PC-3 (cell line): ENCODE measurements at regions not wholly inside any gene's neighbourhood (a gene's known extent, or its start where the extent isn't known, plus 50 kb on each side); places are given as distances from the start of the nearest gene placed in this dataset.

Source experiments
- ATAC-seq: fragments of 200-7000 bp; cut with Tn5 transposase; 2 replicates; pipeline ENCODE4 v1.9.1; 2020; ENCODE audit warnings: mild to moderate bottlenecking, moderate library complexity
- BruUV-seq: library from RNA; stranded (reverse); fragments of 400-500 nt; replicated peaks from 2 replicates; lab custom pipeline; 2021; lab: Mats Ljungman, UMichigan
- CTCF ChIA-PET: fragments of 300-600 bp; sonication (Branson Sonifier 250); formaldehyde crosslinking; loops from one replicate; lab custom pipeline; 2022; ENCODE audit warnings: antibody characterized with exemption; lab: Charles Lee
- POLR2A ChIA-PET: fragments of 300-600 bp; sonication (Branson Sonifier 250); formaldehyde crosslinking; loops from one replicate; lab custom pipeline; 2022; ENCODE audit warnings: antibody characterized with exemption; ENCODE audit not compliant: unreplicated experiment; lab: Charles Lee
- DNase-seq: peaks from one replicate; pipeline ENCODE4 v3.0.0-alpha.2; 2015
- H2AFZ ChIP-seq: fragments of 300-600 bp; sonication (generic); 2 replicates; pipeline ENCODE4 v1.6.0; 2016; ENCODE audit warnings: antibody characterized with exemption, low read length
- H3F3A ChIP-seq: fragments of 300-600 bp; sonication (generic); one replicate; pipeline ENCODE4 v1.6.0; 2017; ENCODE audit warnings: antibody characterized with exemption, low read length, control low read depth, mild to moderate bottlenecking; ENCODE audit not compliant: unreplicated experiment
- H3K27ac ChIP-seq: fragments of 300-600 bp; sonication (generic); 2 replicates; pipeline ENCODE4 v1.5.1; 2016; ENCODE audit warnings: mild to moderate bottlenecking, low read length
- H3K27me3 ChIP-seq: fragments of 300-600 bp; sonication (generic); 2 replicates; pipeline ENCODE4 v1.6.1; 2016; ENCODE audit warnings: low read length, mixed read lengths
- H3K36me3 ChIP-seq: fragments of 300-600 bp; sonication (generic); 2 replicates; pipeline ENCODE4 v1.6.1; 2016; ENCODE audit warnings: low read depth, mixed run types, low read length, mixed read lengths
- H3K4me1 ChIP-seq: fragments of 300-600 bp; sonication (generic); 2 replicates; pipeline ENCODE4 v1.5.1; 2016; ENCODE audit warnings: low read length; ENCODE audit not compliant: insufficient read depth
- H3K4me2 ChIP-seq: fragments of 300-600 bp; sonication (generic); 2 replicates; pipeline ENCODE4 v1.6.0; 2016; ENCODE audit warnings: low read length
- H3K4me3 ChIP-seq: fragments of 300-600 bp; sonication (generic); 2 replicates; pipeline ENCODE4 v1.5.1; 2016; ENCODE audit warnings: mild to moderate bottlenecking, low read length, mixed read lengths
- H3K79me2 ChIP-seq: fragments of 300-600 bp; sonication (generic); 2 replicates; pipeline ENCODE4 v1.6.1; 2017; ENCODE audit warnings: low read length, mixed read lengths
- H3K9ac ChIP-seq: fragments of 300-600 bp; sonication (generic); 2 replicates; pipeline ENCODE4 v1.6.0; 2016; ENCODE audit warnings: mild to moderate bottlenecking, low read length
- H3K9me2 ChIP-seq: fragments of 300-600 bp; sonication (generic); replicated peaks from 2 replicates; pipeline ENCODE4 v1.6.1; 2016; ENCODE audit warnings: mixed run types, low read length, mixed read lengths
- H3K9me3 ChIP-seq: fragments of 300-600 bp; sonication (generic); 2 replicates; pipeline ENCODE4 v1.6.1; 2016; ENCODE audit warnings: low read length, mixed read lengths
- H4K20me1 ChIP-seq: fragments of 300-600 bp; sonication (generic); 2 replicates; pipeline ENCODE4 v1.6.1; 2016; ENCODE audit warnings: low read length, mixed read lengths
- EZH2 ChIP-seq: fragments of 300-600 bp; sonication (generic); IDR thresholded peaks from one replicate; pipeline ENCODE4 v1.6.1; 2017; ENCODE audit warnings: antibody characterized with exemption, mild to moderate bottlenecking, low read length; ENCODE audit not compliant: unreplicated experiment
- EZH2phosphoT487 ChIP-seq: fragments of 300-600 bp; sonication (generic); IDR thresholded peaks from 2 replicates; pipeline ENCODE4 v1.6.1; 2018; ENCODE audit warnings: mild to moderate bottlenecking, antibody characterized with exemption, low read length, borderline replicate concordance
- intact Hi-C: fragments of 100-400 bp; cut with micrococcal nuclease; formaldehyde crosslinking; loops from 2 replicates; pipeline ENCODE4 v1.9.0; 2023
- TF ChIP-seq, protein P1 (sequence below): fragments of 300-600 bp; sonication (generic); conservative IDR thresholded peaks from 2 replicates; pipeline ENCODE4 v1.5.1; 2017; ENCODE audit warnings: antibody characterized with exemption, low read depth, mild to moderate bottlenecking, low read length

DNA sequence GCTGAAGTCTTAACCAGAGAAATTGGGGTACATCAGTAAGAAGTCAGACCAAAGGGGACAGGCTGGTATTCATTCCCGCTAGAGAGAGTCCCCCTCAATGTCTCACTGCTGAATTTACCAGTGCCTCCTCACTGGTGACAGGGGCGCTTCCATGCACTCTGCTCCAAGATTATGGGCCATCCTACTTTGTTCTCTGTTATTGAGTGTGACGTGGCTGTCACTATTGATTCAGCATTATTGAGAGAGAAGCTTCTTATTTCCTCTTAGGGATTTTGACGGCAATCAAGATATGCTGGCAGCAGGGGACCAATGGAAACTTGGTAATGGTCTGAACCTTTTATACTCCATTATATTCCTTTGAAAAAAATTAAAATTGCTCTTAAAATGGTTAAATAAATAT lies 118.6 kb downstream of the SYF2 start:
- Histone ChIP-seq H3F3A (no peaks in the 10 kb centered on the region), H4K20me1 (no peaks in the 10 kb centered on the region), H3K79me2 (no peaks in the 10 kb centered on the region), H3K27me3 (no peaks in the 10 kb centered on the region), H3K4me3 (no peak overlapping the region), H3K27ac (no peak overlapping the region), H2AFZ (no peak overlapping the region), H3K4me2 (no peak overlapping the region), H3K9ac (no peak overlapping the region), H3K4me1 (no peaks in the 10 kb centered on the region), H3K36me3 (no peaks in the 10 kb centered on the region), H3K9me2 (no peaks in the 10 kb centered on the region), H3K9me3 (no peaks in the 10 kb centered on the region)
- CTCF ChIA-PET = no interaction called here
- BruUV-seq = no TSS peak
- ATAC-seq (no peak), DNase-seq (no peak)
- TF ChIP-seq EZH2phosphoT487 = no peak
- TF ChIP-seq EZH2 = no peak
- TF ChIP-seq, protein P1, sequence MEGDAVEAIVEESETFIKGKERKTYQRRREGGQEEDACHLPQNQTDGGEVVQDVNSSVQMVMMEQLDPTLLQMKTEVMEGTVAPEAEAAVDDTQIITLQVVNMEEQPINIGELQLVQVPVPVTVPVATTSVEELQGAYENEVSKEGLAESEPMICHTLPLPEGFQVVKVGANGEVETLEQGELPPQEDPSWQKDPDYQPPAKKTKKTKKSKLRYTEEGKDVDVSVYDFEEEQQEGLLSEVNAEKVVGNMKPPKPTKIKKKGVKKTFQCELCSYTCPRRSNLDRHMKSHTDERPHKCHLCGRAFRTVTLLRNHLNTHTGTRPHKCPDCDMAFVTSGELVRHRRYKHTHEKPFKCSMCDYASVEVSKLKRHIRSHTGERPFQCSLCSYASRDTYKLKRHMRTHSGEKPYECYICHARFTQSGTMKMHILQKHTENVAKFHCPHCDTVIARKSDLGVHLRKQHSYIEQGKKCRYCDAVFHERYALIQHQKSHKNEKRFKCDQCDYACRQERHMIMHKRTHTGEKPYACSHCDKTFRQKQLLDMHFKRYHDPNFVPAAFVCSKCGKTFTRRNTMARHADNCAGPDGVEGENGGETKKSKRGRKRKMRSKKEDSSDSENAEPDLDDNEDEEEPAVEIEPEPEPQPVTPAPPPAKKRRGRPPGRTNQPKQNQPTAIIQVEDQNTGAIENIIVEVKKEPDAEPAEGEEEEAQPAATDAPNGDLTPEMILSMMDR = no peak
- POLR2A ChIA-PET = no interaction called here
- intact Hi-C loops = no loop called here

DNA sequence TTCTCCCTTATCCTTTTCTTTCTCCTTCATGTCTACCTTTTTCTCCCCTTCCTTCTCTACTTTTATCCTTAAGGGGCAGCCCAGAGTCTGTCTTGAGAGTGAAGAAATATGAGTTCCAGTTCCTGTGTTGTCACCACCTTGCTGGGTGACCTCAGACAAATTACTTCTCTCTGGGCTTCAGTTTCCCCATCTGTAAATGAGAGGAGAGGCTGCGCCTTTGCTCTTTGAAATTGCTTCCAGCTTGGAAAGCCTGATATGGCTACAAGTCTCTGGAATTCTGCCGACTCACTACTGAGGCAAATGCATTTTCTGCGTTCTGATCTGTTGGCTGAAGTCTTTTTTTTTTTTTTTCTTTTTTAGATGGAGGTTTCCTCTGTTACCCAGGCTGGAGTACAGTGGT lies 119.2 kb downstream of the SYF2 start:
- DNase-seq (no peak), ATAC-seq (no peak)
- H2AFZ ChIP-seq = no peak overlapping the region
- BruUV-seq = no TSS peak
- H3K4me1 ChIP-seq = no peaks in the 10 kb centered on the region
- H4K20me1 ChIP-seq = no peaks in the 10 kb centered on the region
- no peaks in the 10 kb centered on the region for H3K9me3 ChIP-seq
- TF ChIP-seq EZH2 (no peak), EZH2phosphoT487 (no peak)
- TF ChIP-seq, protein P1 = no peak
- ChIA-PET CTCF (no interaction called here), POLR2A (no interaction called here)
- no peaks in the 10 kb centered on the region for H3K27me3 ChIP-seq
- H3K36me3 ChIP-seq = no peaks in the 10 kb centered on the region
- H3K4me3 ChIP-seq = no peak overlapping the region
- H3F3A ChIP-seq = no peaks in the 10 kb centered on the region
- no peaks in the 10 kb centered on the region for H3K9me2 ChIP-seq
- no peak overlapping the region for H3K4me2 ChIP-seq
- H3K9ac ChIP-seq = no peak overlapping the region
- H3K27ac ChIP-seq = no peak overlapping the region
- no peaks in the 10 kb centered on the region for H3K79me2 ChIP-seq
- intact Hi-C loops = no loop called here

DNA sequence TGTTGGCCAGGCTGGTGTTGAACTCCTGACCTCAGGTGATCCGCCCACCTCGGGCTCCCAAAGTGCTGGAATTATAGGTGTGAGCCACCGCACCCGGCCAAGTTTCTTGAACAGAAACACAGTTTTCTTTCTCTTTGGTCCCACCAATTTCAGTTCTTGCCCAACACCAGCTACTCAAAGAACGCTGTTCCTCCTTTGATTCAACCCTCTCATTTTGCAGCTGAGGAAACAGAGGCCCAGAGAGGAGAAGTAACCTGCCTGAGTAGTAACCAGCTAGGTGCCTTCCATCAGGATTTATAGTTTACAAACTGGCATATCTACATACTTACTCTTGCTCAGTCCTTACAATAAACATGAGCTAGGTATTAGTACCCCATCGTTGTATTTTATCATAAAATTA lies 119.9 kb downstream of the SYF2 start:
- intact Hi-C loops = no loop called here
- TF ChIP-seq, protein P1 = no peak
- TF ChIP-seq EZH2 (no peak), EZH2phosphoT487 (no peak)

More for the DNA sequence above, 119.9 kb downstream of the SYF2 start:
- Histone ChIP-seq H3F3A (no peaks in the 10 kb centered on the region), H3K9ac (no peak overlapping the region), H2AFZ (no peak overlapping the region), H3K79me2 (no peaks in the 10 kb centered on the region), H3K36me3 (no peaks in the 10 kb centered on the region), H4K20me1 (no peaks in the 10 kb centered on the region), H3K4me1 (no peaks in the 10 kb centered on the region), H3K9me2 (no peaks in the 10 kb centered on the region), H3K27ac (no peak overlapping the region), H3K27me3 (no peaks in the 10 kb centered on the region), H3K4me3 (no peak overlapping the region), H3K9me3 (no peaks in the 10 kb centered on the region), H3K4me2 (no peak overlapping the region)
- BruUV-seq = no TSS peak
- no peak for ATAC-seq
- ChIA-PET CTCF (no interaction called here), POLR2A (no interaction called here)
- no peak for DNase-seq
